Keratinocyte (primary cell): ENCODE measurements at regions not wholly inside any gene's neighbourhood (a gene's known extent, or its start where the extent isn't known, plus 50 kb on each side); places are given as distances from the start of the nearest gene placed in this dataset.

Experiments used
- DNase-seq: peaks from one replicate; pipeline ENCODE4 v3.0.0-alpha.2; 2011; ENCODE audit warnings: low read depth, missing footprints, low spot score
- FAIRE-seq: peaks from 2 replicates; lab custom pipeline; 2011; peaks lifted over from hg19 to GRCh38; lab: Jason Lieb, UNC
- H2AFZ ChIP-seq: 2 replicates; pipeline ENCODE4 v1.6.0; 2012; ENCODE audit warnings: low read length, control low read depth, inconsistent platforms; ENCODE audit not compliant: control insufficient read depth
- H3K27ac ChIP-seq: 2 replicates; pipeline ENCODE4 v1.5.1; 2011; ENCODE audit warnings: low read length; ENCODE audit not compliant: control insufficient read depth, insufficient read depth
- H3K27me3 ChIP-seq: 3 replicates; pipeline ENCODE4 v1.6.0; 2011; ENCODE audit warnings: low read length; ENCODE audit not compliant: control insufficient read depth, insufficient read depth; ENCODE audit errors: extremely low read depth
- H3K36me3 ChIP-seq, 2 experiments: 2 replicates in 1 of 2; 3 replicates in 1 of 2; pipeline ENCODE4 v1.5.1; 2011; ENCODE audit warnings: low read length in 2 of 2, mild to moderate bottlenecking in 1 of 2; ENCODE audit not compliant: control insufficient read depth in 2 of 2, insufficient read depth in 2 of 2; ENCODE audit errors: extremely low read depth in 1 of 2
- H3K4me1 ChIP-seq: 3 replicates; pipeline ENCODE4 v1.5.1; 2011; ENCODE audit warnings: low read length; ENCODE audit not compliant: control insufficient read depth, insufficient read depth; ENCODE audit errors: extremely low read depth
- H3K4me2 ChIP-seq: 3 replicates; pipeline ENCODE4 v1.6.0; 2011; ENCODE audit warnings: low read depth, low read length; ENCODE audit not compliant: control insufficient read depth, insufficient read depth; ENCODE audit errors: extremely low read depth
- H3K4me3 ChIP-seq, 3 experiments: fragments of 200-600 bp in 1 of 3; sonication (generic) in 1 of 3; 2 replicates in 2 of 3; 3 replicates in 1 of 3; pipeline ENCODE4 v1.5.1; 2011 to 2016; ENCODE audit warnings: low read length in 3 of 3, mild to moderate bottlenecking in 3 of 3, control low read depth in 2 of 3, inconsistent platforms in 1 of 3, low read depth in 1 of 3, mixed read lengths in 1 of 3, mixed run types in 1 of 3, moderate library complexity in 1 of 3; ENCODE audit not compliant: control insufficient read depth in 2 of 3, insufficient read depth in 2 of 3; ENCODE audit errors: extremely low read depth in 1 of 3
- H3K79me2 ChIP-seq: 2 replicates; pipeline ENCODE4 v1.6.0; 2012; ENCODE audit warnings: low read length; ENCODE audit not compliant: control insufficient read depth, insufficient read depth
- H3K9ac ChIP-seq: 3 replicates; pipeline ENCODE4 v1.6.0; 2011; ENCODE audit warnings: low read length; ENCODE audit not compliant: control insufficient read depth, insufficient read depth; ENCODE audit errors: extremely low read depth
- H3K9me1 ChIP-seq: 3 replicates; pipeline ENCODE4 v1.6.0; 2011; ENCODE audit warnings: low read length; ENCODE audit not compliant: control insufficient read depth, insufficient read depth; ENCODE audit errors: extremely low read depth
- H3K9me3 ChIP-seq: 2 replicates; pipeline ENCODE4 v1.5.1; 2012; ENCODE audit warnings: low read depth, low read length; ENCODE audit not compliant: control insufficient read depth
- H4K20me1 ChIP-seq: 3 replicates; pipeline ENCODE4 v1.6.0; 2011; ENCODE audit warnings: low read length; ENCODE audit not compliant: control insufficient read depth, insufficient read depth; ENCODE audit errors: extremely low read depth
- CTCF ChIP-seq, 3 experiments: IDR thresholded peaks in 1 of 3; conservative IDR thresholded peaks in 1 of 3; optimal IDR thresholded peaks in 1 of 3; 2 replicates in 2 of 3; 3 replicates in 1 of 3; pipeline versions ENCODE3 to v1.5.1; 2011; ENCODE audit warnings: low read length in 3 of 3, mild to moderate bottlenecking in 3 of 3, moderate library complexity in 2 of 3, control low read depth in 1 of 3, inconsistent platforms in 1 of 3; ENCODE audit not compliant: insufficient read depth in 2 of 3; ENCODE audit errors: extremely low read depth in 1 of 3
- EZH2 ChIP-seq: IDR thresholded peaks from one replicate; pipeline ENCODE4 v1.6.1; 2012; ENCODE audit warnings: inconsistent platforms, mild to moderate bottlenecking, low read length, moderate library complexity
- dilution Hi-C: fragments of 300-500 bp; cut with MboI; formaldehyde crosslinking; loops from one replicate; pipeline ENCODE4 v1.7.0; 2020; ENCODE audit warnings: low sequenced_read_pairs; ENCODE audit not compliant: extremely low pct_ligation_motif_present

GRCh38 chr14:105890474-105891220, 364.3 kb downstream of the TMEM121 start:
- Histone ChIP-seq H3K4me2 (no peak overlapping the region), H3K9ac (no peak overlapping the region), H4K20me1 (no peaks in the 10 kb centered on the region), H3K4me1 (no peaks in the 10 kb centered on the region), H3K27ac (no peak overlapping the region), H3K4me3 (no peak overlapping the region), H3K79me2 (no peaks in the 10 kb centered on the region), H3K9me1 (no peaks in the 10 kb centered on the region), H3K9me3 (peaks cover 10% of the 10 kb centered on the region), H3K36me3 (no peaks in the 10 kb centered on the region), H3K27me3 (no peaks in the 10 kb centered on the region), H2AFZ (no peak overlapping the region)
- FAIRE-seq (no peak), DNase-seq (no peak)
- dilution Hi-C loops, result no loop called here
- TF ChIP-seq CTCF (optimal IDR thresholded peaks at IDR 0.05 in 1 of 3, IDR thresholded peaks at IDR 0.05 in 1 of 3, conservative IDR thresholded peaks at IDR 0.05 in 1 of 3; ENCODE audit: extremely low read depth in 1 of 3, insufficient read depth in 2 of 3, low read length in 3 of 3) (no peak), EZH2 (no peak)

- Histone ChIP-seq H3K4me1 (no peaks in the 10 kb centered on the region), H4K20me1 (no peaks in the 10 kb centered on the region), H2AFZ (no peak overlapping the region), H3K4me3 (no peak overlapping the region), H3K9ac (no peak overlapping the region), H3K9me3 (peaks cover 10% of the 10 kb centered on the region), H3K9me1 (no peaks in the 10 kb centered on the region), H3K79me2 (no peaks in the 10 kb centered on the region), H3K27ac (no peak overlapping the region), H3K27me3 (no peaks in the 10 kb centered on the region), H3K36me3 (no peaks in the 10 kb centered on the region), H3K4me2 (no peak overlapping the region)
- DNase-seq (no peak), FAIRE-seq (no peak)
- dilution Hi-C loops, result no loop called here
- TF ChIP-seq EZH2 (no peak), CTCF (optimal IDR thresholded peaks at IDR 0.05 in 1 of 3, IDR thresholded peaks at IDR 0.05 in 1 of 3, conservative IDR thresholded peaks at IDR 0.05 in 1 of 3; ENCODE audit: extremely low read depth in 1 of 3, insufficient read depth in 2 of 3, low read length in 3 of 3) (no peak)
Measured at GRCh38 chr14:105891221-105891602, 364.8 kb downstream of the TMEM121 start.
